Endothelial cell of umbilical vein (primary cell): ENCODE measurements at regions not wholly inside any gene's neighbourhood (a gene's known extent, or its start where the extent isn't known, plus 50 kb on each side); places are given as distances from the start of the nearest gene placed in this dataset.

Experiments used
- BruUV-seq: library from RNA; stranded (reverse); fragments of 400-500 nt; replicated peaks from 2 replicates; lab custom pipeline; 2021; lab: Mats Ljungman, UMichigan
- CTCF ChIA-PET: fragments of 300-600, 350-600 bp; sonication (Branson Sonifier 250); formaldehyde crosslinking; loops from one replicate; lab custom pipeline; 2021; ENCODE audit warnings: antibody characterized with exemption, inconsistent platforms; lab: Charles Lee
- POLR2A ChIA-PET: fragments of 300-600, 350-600 bp; sonication (Branson Sonifier 250); formaldehyde crosslinking; loops from one replicate; lab custom pipeline; 2021; ENCODE audit warnings: antibody characterized with exemption, inconsistent platforms; lab: Charles Lee
- DNase-seq: peaks from one replicate; pipeline ENCODE4 v3.0.0-alpha.2; 2011; ENCODE audit warnings: low read depth, low spot score
- FAIRE-seq: peaks from 2 replicates; lab custom pipeline; 2011; peaks lifted over from hg19 to GRCh38; lab: Jason Lieb, UNC
- H2AFZ ChIP-seq: 2 replicates; pipeline ENCODE4 v1.6.0; 2012; ENCODE audit warnings: low read depth, low read length, control low read depth, inconsistent platforms
- H3K27ac ChIP-seq: 2 replicates; pipeline ENCODE4 v1.5.1; 2011; ENCODE audit warnings: low read depth, mild to moderate bottlenecking, control low read depth, low read length, moderate library complexity; ENCODE audit not compliant: insufficient read depth
- H3K27me3 ChIP-seq, 2 experiments: 2 replicates each; pipeline versions ENCODE4 v1.6.0 to v1.6.1; 2011; ENCODE audit warnings: low read length in 2 of 2, mixed read lengths in 1 of 2; ENCODE audit not compliant: control insufficient read depth in 2 of 2, insufficient read depth in 2 of 2
- H3K36me3 ChIP-seq, 2 experiments: 2 replicates in 1 of 2; 3 replicates in 1 of 2; pipeline ENCODE4 v1.5.1; 2011; ENCODE audit warnings: low read length in 2 of 2, mild to moderate bottlenecking in 1 of 2, moderate library complexity in 1 of 2; ENCODE audit not compliant: control insufficient read depth in 2 of 2, insufficient read depth in 2 of 2; ENCODE audit errors: extremely low read depth in 1 of 2
- H3K4me1 ChIP-seq: 3 replicates; pipeline ENCODE4 v1.5.1; 2011; ENCODE audit warnings: mild to moderate bottlenecking, low read length; ENCODE audit not compliant: control insufficient read depth, insufficient read depth; ENCODE audit errors: extremely low read depth
- H3K4me2 ChIP-seq: 2 replicates; pipeline ENCODE4 v1.6.1; 2011; ENCODE audit warnings: low read length, control low read depth, mixed read lengths; ENCODE audit not compliant: insufficient read depth
- H3K4me3 ChIP-seq, 3 experiments: fragments of 200-600 bp in 1 of 3; sonication (generic), shearing (Covaris generic) in 1 of 3; replicated peaks in 1 of 3; 2 replicates each; pipeline ENCODE4 v1.5.1; 2011 to 2016; ENCODE audit warnings: control low read depth in 3 of 3, low read length in 3 of 3, mild to moderate bottlenecking in 2 of 3, inconsistent platforms in 1 of 3, low read depth in 1 of 3, moderate library complexity in 1 of 3; ENCODE audit not compliant: insufficient read depth in 1 of 3
- H3K79me2 ChIP-seq: 2 replicates; pipeline ENCODE4 v1.6.0; 2012; ENCODE audit warnings: low read length, inconsistent platforms; ENCODE audit not compliant: control insufficient read depth, insufficient read depth
- H3K9ac ChIP-seq: replicated peaks from 2 replicates; pipeline ENCODE3; 2011; ENCODE audit warnings: low read length, control low read depth; ENCODE audit not compliant: insufficient read depth; ENCODE audit errors: extremely low read depth
- H3K9me1 ChIP-seq: replicated peaks from 3 replicates; pipeline ENCODE4 v1.6.0; 2011; ENCODE audit warnings: mild to moderate bottlenecking, low read length; ENCODE audit not compliant: control insufficient read depth, insufficient read depth; ENCODE audit errors: extremely low read depth
- H3K9me3 ChIP-seq: replicated peaks from 2 replicates; pipeline ENCODE4 v1.5.1; 2012; ENCODE audit warnings: low read length, inconsistent platforms; ENCODE audit not compliant: control insufficient read depth, insufficient read depth
- H4K20me1 ChIP-seq: replicated peaks from 2 replicates; pipeline ENCODE3; 2011; ENCODE audit warnings: mild to moderate bottlenecking, low read length; ENCODE audit not compliant: control insufficient read depth, insufficient read depth; ENCODE audit errors: extremely low read depth
- CTCF ChIP-seq, 2 donors: IDR thresholded peaks; 1 replicate in 1 of 2; 2 replicates in 1 of 2; pipeline ENCODE4 v1.5.1; 2011; ENCODE audit warnings: low read length in 2 of 2, mild to moderate bottlenecking in 2 of 2, moderate library complexity in 2 of 2, control low read depth in 1 of 2, inconsistent platforms in 1 of 2, low read depth in 1 of 2; ENCODE audit not compliant: insufficient read depth in 1 of 2; ENCODE audit errors: extremely low read depth in 1 of 2
- EZH2 ChIP-seq: IDR thresholded peaks from 2 replicates; pipeline ENCODE4 v1.6.1; 2012; ENCODE audit warnings: borderline replicate concordance, low read depth, mild to moderate bottlenecking, moderate library complexity, low read length, inconsistent platforms; ENCODE audit not compliant: severe bottlenecking
- FOS ChIP-seq: IDR thresholded peaks from 2 replicates; pipeline ENCODE4 v1.6.1; 2011; ENCODE audit warnings: mild to moderate bottlenecking, low read length, moderate library complexity, borderline replicate concordance; ENCODE audit not compliant: insufficient read depth
- GATA2 ChIP-seq: IDR thresholded peaks from 2 replicates; pipeline ENCODE4 v1.7.0; 2011; ENCODE audit warnings: low read depth, mild to moderate bottlenecking, moderate library complexity, mixed read lengths, low read length; ENCODE audit not compliant: insufficient read length, insufficient read depth
- JUN ChIP-seq: IDR thresholded peaks from 2 replicates; pipeline ENCODE4 v1.6.1; 2011; ENCODE audit warnings: borderline replicate concordance, low read depth; ENCODE audit not compliant: insufficient read length, insufficient read depth
- MAX ChIP-seq: IDR thresholded peaks from 2 replicates; pipeline ENCODE4 v1.6.1; 2011; ENCODE audit not compliant: insufficient read depth, insufficient read length
- MYC ChIP-seq: IDR thresholded peaks from one replicate; pipeline ENCODE4 v1.6.1; 2011; ENCODE audit warnings: mild to moderate bottlenecking, low read depth, low read length
- POLR2A ChIP-seq: IDR thresholded peaks from 2 replicates; pipeline ENCODE4 v1.6.1; 2012; ENCODE audit warnings: low read depth, mild to moderate bottlenecking, control low read depth, low read length
- POLR2AphosphoS5 ChIP-seq: IDR thresholded peaks from 2 replicates; pipeline ENCODE4 v1.6.1; 2012; ENCODE audit warnings: low read depth, mild to moderate bottlenecking, control low read depth, low read length, moderate library complexity; ENCODE audit not compliant: insufficient read depth
- dilution Hi-C: fragments of 300-500 bp; cut with MboI; formaldehyde crosslinking; loops from one replicate; pipeline ENCODE4 v1.15.0; 2019; ENCODE audit warnings: low sequenced_read_pairs; ENCODE audit not compliant: extremely low pct_ligation_motif_present
- intact Hi-C: fragments of 100-400 bp; cut with micrococcal nuclease; formaldehyde crosslinking; loops from one replicate; pipeline ENCODE4 v1.10.0; 2022

GRCh38 chrX:39779952-39780783 is 317.6 kb downstream of the BCOR start:
- Histone ChIP-seq H3K9ac (no peak overlapping the region), H3K27me3 (no peaks in the 10 kb centered on the region), H3K4me2 (no peak overlapping the region), H3K4me3 (no peak overlapping the region), H3K9me3 (no peaks in the 10 kb centered on the region), H3K4me1 (no peaks in the 10 kb centered on the region), H3K9me1 (no peaks in the 10 kb centered on the region), H3K79me2 (no peaks in the 10 kb centered on the region), H3K27ac (no peak overlapping the region), H4K20me1 (no peaks in the 10 kb centered on the region), H2AFZ (no peak overlapping the region), H3K36me3 (no peaks in the 10 kb centered on the region)
- no peak for FAIRE-seq
- TF ChIP-seq FOS (no peak), MYC (no peak), POLR2AphosphoS5 (no peak), MAX (no peak), GATA2 (no peak), EZH2 (no peak), CTCF (IDR thresholded peaks at IDR 0.05; ENCODE audit: extremely low read depth in 1 of 2, insufficient read depth in 1 of 2, low read depth in 1 of 2, low read length in 2 of 2) (no peak), JUN (no peak), POLR2A (no peak)
- POLR2A ChIA-PET: no interaction called here
- intact Hi-C loops: no loop called here
- DNase-seq: no peak
- BruUV-seq: no TSS peak
- dilution Hi-C loops: no loop called here
- CTCF ChIA-PET: no interaction called here
